GM12872 (cell line): ENCODE measurements at regions not wholly inside any gene's neighbourhood (a gene's known extent, or its start where the extent isn't known, plus 50 kb on each side); places are given as distances from the start of the nearest gene placed in this dataset.

Source experiments
- CTCF ChIP-seq: IDR thresholded peaks from 3 replicates; pipeline ENCODE4 v1.5.1; 2011; ENCODE audit warnings: low read depth, mild to moderate bottlenecking, low read length, moderate library complexity; ENCODE audit not compliant: insufficient read depth

DNA sequence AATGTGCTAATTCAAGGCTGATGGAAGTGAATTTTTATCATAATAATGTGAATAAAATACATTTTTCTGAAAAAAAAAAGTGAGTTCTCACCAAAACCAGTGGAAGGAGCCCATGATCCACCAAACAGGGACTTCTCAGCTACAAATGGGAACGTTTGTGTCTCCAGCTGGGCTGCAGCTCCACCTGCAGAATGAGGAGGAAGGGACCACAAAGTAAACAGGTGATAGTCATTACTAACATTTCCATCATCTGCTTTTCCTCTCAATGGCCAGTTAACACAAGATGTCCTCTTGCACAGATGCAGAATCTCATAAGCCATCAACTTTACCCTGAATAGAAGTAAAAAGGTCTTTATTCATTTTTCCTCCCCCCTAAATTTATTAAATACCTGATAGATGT is 246.2 kb downstream of the MRPL39 start:
- TF ChIP-seq CTCF = no peak

DNA sequence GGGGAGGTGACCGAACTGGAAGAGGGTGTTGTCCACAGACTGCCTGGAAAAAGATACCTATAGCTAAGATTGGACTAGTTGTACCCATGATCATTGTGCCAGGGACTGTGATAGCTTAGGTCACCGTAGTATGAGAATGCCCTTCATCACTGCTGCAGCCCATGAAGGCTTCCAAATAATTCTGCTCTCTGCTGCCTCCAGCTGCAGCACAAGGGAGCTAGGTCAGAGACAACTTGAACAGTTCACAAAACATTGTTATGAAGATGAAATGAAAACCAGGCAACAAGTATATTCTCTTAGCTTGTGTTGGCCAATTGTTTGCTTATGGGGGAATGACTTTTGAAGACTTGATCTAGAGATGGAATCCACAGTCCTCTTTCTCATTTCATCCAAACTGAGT is 246.7 kb downstream of the MRPL39 start:
- peak; percentile 48 for TF ChIP-seq CTCF

- TF ChIP-seq CTCF = no peak
Observed at GRCh38 chr21:25359724-25360123, 247.6 kb downstream of the MRPL39 start.

GRCh38 chr21:25350056-25350455 is 257.2 kb downstream of the MRPL39 start:
- TF ChIP-seq CTCF = peak; percentile 65

DNA sequence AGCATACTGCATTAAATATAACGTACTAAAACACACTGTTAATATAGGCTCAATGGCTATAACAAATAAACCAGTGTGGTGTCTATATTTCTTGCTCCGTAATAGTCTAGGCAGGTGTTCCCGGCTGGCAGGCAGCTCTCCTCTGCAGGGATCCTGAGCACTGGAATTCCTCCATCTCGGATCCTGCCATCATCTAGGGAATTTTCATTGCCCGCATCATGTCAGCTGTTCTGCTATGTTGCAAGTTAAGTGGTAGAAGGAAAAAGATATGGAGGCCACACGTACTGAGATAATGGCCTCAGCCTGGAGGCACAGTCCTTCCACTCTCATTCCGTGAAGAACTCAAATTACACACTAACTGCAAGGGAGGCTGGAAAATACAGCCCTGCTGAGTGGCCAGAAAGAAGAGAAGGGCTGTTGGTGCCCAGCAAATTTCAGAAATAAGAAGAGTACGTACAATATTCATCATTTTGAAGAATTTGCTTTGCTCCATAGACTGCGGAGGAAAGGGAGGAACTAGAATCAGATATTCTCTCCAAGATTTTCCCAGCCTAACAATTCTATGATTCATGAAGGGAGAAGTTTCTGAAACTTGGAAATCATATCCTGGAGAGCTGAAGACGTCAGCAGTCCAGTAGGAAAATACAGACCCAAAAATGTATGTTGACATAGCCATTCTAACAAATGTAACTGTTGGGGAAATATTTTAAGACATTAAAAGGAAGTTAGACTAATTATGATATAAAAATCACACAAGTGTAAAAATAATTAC is 263.3 kb downstream of the MRPL39 start:
- TF ChIP-seq CTCF = no peak

- no peak for TF ChIP-seq CTCF
Observed at GRCh38 chr21:25342816-25343215, 264.5 kb downstream of the MRPL39 start.

- TF ChIP-seq CTCF = no peak
Observed at GRCh38 chr21:25341981-25342380, 265.3 kb downstream of the MRPL39 start.
